ENCODE measurements at regions not wholly inside any gene's neighbourhood (a gene's known extent, or its start where the extent isn't known, plus 50 kb on each side); places are given as distances from the start of the nearest gene placed in this dataset.

- no peak for DNase-seq
Measured at GRCh38 chr4:22216278-22216677, 267.7 kb upstream of the KCNIP4 start.

- no peak for DNase-seq
Measured at GRCh38 chr4:22215084-22215483, 266.5 kb upstream of the KCNIP4 start.

GRCh38 chr4:22203711-22204011, 255.1 kb upstream of the KCNIP4 start:
- no peak for DNase-seq

GRCh38 chr4:22202975-22203710, 254.6 kb upstream of the KCNIP4 start:
- DNase-seq = no peak

- DNase-seq = no peak
Measured at GRCh38 chr4:22202246-22202974, 253.8 kb upstream of the KCNIP4 start.

GRCh38 chr4:22201256-22201655, 252.7 kb upstream of the KCNIP4 start:
- DNase-seq = no peak

GRCh38 chr4:22196551-22196950, 248.0 kb upstream of the KCNIP4 start:
- no peak for DNase-seq

- DNase-seq = no peak
Measured at GRCh38 chr4:22192084-22192511, 243.5 kb upstream of the KCNIP4 start.

- no peak for DNase-seq
Measured at GRCh38 chr4:22191565-22191964, 243.0 kb upstream of the KCNIP4 start.

- no peak for DNase-seq
Measured at GRCh38 chr4:22190855-22191254, 242.3 kb upstream of the KCNIP4 start.

GRCh38 chr4:22187203-22187820, 238.7 kb upstream of the KCNIP4 start:
- no peak for DNase-seq

- DNase-seq = no peak
Measured at GRCh38 chr4:22181736-22182135, 233.2 kb upstream of the KCNIP4 start.

GRCh38 chr4:22179124-22179874, 230.7 kb upstream of the KCNIP4 start:
- DNase-seq = no peak

- DNase-seq = no peak
Measured at GRCh38 chr4:22174640-22175039, 226.1 kb upstream of the KCNIP4 start.

- DNase-seq = no peak
Measured at GRCh38 chr4:22170353-22170752, 221.8 kb upstream of the KCNIP4 start.

GRCh38 chr4:22167201-22167600, 218.6 kb upstream of the KCNIP4 start:
- DNase-seq = no peak

- no peak for DNase-seq
Measured at GRCh38 chr4:22162454-22162853, 213.9 kb upstream of the KCNIP4 start.

- no peak for DNase-seq
Measured at GRCh38 chr4:22130741-22131140, 182.2 kb upstream of the KCNIP4 start.

GRCh38 chr4:22129454-22130029, 181.0 kb upstream of the KCNIP4 start:
- no peak for DNase-seq

- DNase-seq = no peak
Measured at GRCh38 chr4:22122062-22122461, 173.5 kb upstream of the KCNIP4 start.

GRCh38 chr4:22115262-22115661, 166.7 kb upstream of the KCNIP4 start:
- no peak for DNase-seq

GRCh38 chr4:22103768-22104167, 155.2 kb upstream of the KCNIP4 start:
- DNase-seq = no peak

- DNase-seq = no peak
Measured at GRCh38 chr4:22099896-22100295, 151.3 kb upstream of the KCNIP4 start.

Data from NCI-H774 (cell line).